Stimulated activated effector memory CD8-positive, alpha-beta T cell treated with anti-CD3 and anti-CD28 coated beads, Interleukin-12 subunit alpha, Interleukin-12 subunit beta, amount 100 ng/mL, for 72 hours (primary cell): ENCODE measurements at regions not wholly inside any gene's neighbourhood (a gene's known extent, or its start where the extent isn't known, plus 50 kb on each side); places are given as distances from the start of the nearest gene placed in this dataset.
"Not testable (repeated sequence)": the region's sequence is repeated elsewhere in the genome, so short reads cannot be mapped to it uniquely, and the experiment has no call there.

ENCODE experiments used
- ATAC-seq: fragments of 150-1000 bp; cut with Tn5 transposase; 2 replicates; pipeline ENCODE4 v1.10.0; 2021
- DNase-seq, 2 donors: peaks; one replicate each; pipeline ENCODE4 v3.0.0; 2021 to 2022; ENCODE audit warnings: low spot score in 2 of 2
- H3K27ac Mint-ChIP-seq: one replicate; pipeline ENCODE4 v1.8.0; 2022; ENCODE audit warnings: mild to moderate bottlenecking, mixed read lengths
- H3K36me3 Mint-ChIP-seq: one replicate; pipeline ENCODE4 v1.8.0; 2022; ENCODE audit warnings: mild to moderate bottlenecking, mixed read lengths
- H3K4me1 Mint-ChIP-seq: one replicate; pipeline ENCODE4 v1.8.0; 2022; ENCODE audit warnings: mixed read lengths
- H3K4me3 Mint-ChIP-seq: one replicate; pipeline ENCODE4 v1.8.0; 2022; ENCODE audit warnings: mild to moderate bottlenecking, mixed read lengths
- H3K9me3 Mint-ChIP-seq: one replicate; pipeline ENCODE4 v1.8.0; 2022; ENCODE audit warnings: mixed read lengths

DNA sequence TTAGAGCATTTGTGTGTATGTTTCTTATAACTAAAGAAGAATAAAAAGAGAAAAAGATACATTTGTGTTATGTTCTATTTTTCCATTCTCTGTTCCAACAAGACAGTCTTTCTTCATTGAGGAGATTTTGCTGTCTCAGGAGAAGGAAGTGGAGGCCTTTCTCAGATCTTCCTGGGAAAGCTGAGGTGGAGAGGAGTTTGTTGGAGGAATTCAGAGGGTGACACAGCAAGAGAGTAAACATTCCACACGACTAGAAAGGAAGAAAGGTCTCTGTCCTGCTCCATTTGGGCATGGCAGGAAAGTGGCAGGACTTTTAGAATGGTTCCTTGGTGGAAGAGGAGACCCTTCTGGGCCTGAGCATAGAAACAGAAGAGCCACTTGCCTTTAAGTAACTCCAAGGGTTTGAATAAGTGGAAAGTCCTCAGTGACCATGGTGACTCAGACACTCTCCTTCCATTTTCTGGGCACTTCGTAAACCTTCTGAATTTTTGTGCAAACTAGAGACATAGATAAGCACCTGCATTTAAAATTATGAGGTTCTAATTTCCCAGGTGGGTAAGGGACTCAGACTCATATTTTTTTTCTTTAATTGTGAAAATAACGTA is 52.3 kb upstream of the COL5A2 start:
- Mint-ChIP-seq H3K27ac (no peak overlapping the region), H3K9me3 (no peaks in the 10 kb centered on the region), H3K36me3 (no peaks in the 10 kb centered on the region), H3K4me1 (no peaks in the 10 kb centered on the region), H3K4me3 (no peak overlapping the region)
- DNase-seq: no peak
- no peak for ATAC-seq

DNA sequence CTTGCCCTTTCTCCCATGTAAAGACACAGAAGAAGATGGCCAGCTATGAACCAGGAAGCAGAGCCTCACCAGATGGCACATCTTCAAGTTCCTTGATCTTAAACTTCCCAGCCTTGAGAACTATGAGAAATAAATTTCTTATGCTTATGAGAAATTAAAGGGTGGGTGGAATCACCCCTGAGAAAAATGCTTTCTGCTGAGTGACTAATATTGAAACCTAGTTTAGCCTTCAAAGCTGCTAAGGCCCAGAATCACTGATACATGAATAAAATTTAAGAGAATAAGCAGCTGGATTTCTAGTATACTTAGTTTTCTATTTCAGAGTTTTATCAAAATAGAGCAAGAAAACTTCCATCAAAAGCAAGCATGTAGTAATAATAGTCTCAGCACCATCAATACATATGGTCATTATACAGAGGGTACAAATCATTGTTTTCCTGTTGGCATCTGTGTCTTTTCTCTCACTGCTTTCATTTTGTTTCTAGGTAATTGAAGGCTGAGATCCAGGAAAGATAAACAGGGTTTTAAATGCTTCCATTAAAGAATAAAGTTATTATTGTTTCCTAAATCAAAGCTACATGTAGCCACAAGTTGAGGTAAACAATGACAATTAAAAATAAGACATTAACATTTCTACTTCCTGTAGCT is 53.3 kb upstream of the COL5A2 start:
- ATAC-seq: no peak
- H3K27ac Mint-ChIP-seq: no peak overlapping the region
- no peaks in the 10 kb centered on the region for H3K9me3 Mint-ChIP-seq

DNA sequence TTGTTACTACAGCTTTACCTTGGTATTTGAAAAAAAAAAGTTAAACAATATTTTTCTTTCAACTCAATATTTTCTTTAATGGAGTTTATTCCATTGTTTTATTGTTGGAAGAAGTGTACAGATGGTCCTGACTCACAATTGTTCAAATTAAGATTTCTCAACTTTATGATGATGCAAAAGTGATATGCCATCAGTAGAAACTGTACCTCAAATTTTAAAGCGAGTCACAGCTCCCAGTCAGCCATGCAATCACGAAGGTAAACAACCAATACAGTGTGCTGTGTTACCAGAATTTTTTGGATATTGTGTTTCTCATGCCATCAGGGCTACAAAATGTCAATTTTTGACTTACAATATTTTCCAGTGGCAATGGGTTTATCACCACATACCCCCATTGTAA is 54.0 kb upstream of the COL5A2 start:
- Mint-ChIP-seq H3K27ac (no peak overlapping the region), H3K4me1 (no peaks in the 10 kb centered on the region), H3K9me3 (no peaks in the 10 kb centered on the region), H3K36me3 (no peaks in the 10 kb centered on the region), H3K4me3 (no peak overlapping the region)
- no peak for DNase-seq
- ATAC-seq: no peak

More for the DNA sequence above, 53.3 kb upstream of the COL5A2 start:
- Mint-ChIP-seq H3K4me1 (no peaks in the 10 kb centered on the region), H3K4me3 (no peak overlapping the region), H3K36me3 (no peaks in the 10 kb centered on the region)
- DNase-seq: no peak

DNA sequence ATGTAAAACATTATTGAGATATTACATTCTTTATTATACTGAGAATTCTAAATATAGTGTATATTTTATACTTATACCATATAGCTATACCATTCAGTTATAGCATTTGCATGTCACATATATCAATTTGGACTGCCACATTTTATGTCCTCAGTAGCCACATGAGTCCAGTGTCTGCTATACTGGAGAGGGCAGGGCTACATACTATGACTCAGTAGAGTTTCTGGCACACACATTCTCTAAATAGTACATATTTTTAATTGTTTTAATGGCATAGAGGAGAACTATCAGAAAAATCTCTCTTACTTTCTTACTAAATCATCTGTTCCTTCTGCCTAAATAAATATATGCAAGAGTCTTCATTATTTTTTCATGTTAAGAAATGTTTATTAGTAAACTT is 55.4 kb upstream of the COL5A2 start:
- Mint-ChIP-seq H3K4me1 (no peaks in the 10 kb centered on the region), H3K36me3 (no peaks in the 10 kb centered on the region), H3K27ac (no peak overlapping the region), H3K4me3 (no peak overlapping the region), H3K9me3 (no peaks in the 10 kb centered on the region)
- DNase-seq (no peak), ATAC-seq (no peak)

DNA sequence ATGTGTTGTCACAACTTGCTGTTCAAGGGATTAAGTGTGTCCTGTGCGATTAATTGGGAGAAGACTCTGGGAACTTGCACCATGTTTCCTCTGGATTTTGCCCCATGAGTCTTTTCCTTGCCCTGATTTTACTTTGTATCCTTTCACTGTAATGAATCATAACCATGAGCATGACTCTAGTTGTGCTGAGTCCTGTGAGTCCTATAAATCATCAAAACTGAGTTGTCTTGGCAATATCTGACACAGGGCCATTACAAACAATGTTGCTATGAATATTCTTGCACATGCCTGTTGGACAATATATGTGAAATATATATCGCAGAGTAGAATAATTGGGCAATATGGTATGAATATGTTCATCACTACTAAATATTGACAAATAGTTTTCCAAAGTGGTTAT is 56.5 kb upstream of the COL5A2 start:
- no peak for ATAC-seq
- H3K4me1 Mint-ChIP-seq: no peaks in the 10 kb centered on the region
- no peak overlapping the region for H3K4me3 Mint-ChIP-seq
- DNase-seq: no peak
- H3K9me3 Mint-ChIP-seq: no peaks in the 10 kb centered on the region
- no peaks in the 10 kb centered on the region for H3K36me3 Mint-ChIP-seq
- no peak overlapping the region for H3K27ac Mint-ChIP-seq

DNA sequence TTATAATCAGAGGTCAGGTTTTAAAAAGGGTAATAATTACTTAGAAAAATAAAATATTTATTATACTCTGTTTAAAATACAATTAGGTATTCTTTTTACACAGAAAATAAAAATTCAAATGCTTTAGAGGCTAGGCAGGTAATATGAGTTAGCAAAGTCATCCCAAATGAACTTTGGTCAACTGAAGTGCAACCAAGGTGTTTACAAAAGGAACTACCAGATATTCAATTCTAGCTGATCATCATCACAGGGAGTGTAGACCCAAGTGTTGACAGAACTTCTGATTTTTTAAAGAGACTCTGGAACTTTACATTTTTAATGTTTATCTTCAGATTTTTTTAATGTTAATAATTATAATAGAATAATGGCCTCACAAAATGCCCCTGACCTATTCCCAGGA is 59.3 kb upstream of the COL5A2 start:
- DNase-seq (no peak), ATAC-seq (no peak)
- Mint-ChIP-seq H3K27ac (no peak overlapping the region), H3K4me3 (no peak overlapping the region), H3K9me3 (peaks cover 5% of the 10 kb centered on the region), H3K4me1 (no peaks in the 10 kb centered on the region), H3K36me3 (no peaks in the 10 kb centered on the region)

DNA sequence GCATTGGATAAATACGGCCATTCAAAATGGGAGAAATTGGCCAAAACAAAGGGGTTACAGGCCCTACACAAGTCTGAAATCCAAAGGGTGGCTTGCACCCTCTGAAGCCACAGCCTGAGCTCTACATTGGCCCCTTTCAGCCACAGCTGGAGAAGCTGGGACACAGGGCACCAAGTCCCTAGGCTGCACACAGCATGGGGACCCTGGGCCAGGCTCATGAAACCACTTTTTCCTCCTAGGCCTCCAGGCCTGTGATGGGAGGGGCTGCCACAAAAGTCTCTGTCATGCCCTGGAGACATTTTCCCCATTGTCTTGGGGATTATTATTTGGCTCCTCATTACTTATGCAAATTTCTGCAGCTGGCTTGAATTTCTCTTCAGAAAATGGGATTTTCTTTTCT is 64.3 kb upstream of the COL5A2 start:
- not testable (repeated sequence) for H3K4me1 Mint-ChIP-seq, DNase-seq, ATAC-seq, H3K27ac Mint-ChIP-seq, H3K36me3 Mint-ChIP-seq, H3K4me3 Mint-ChIP-seq
- H3K9me3 Mint-ChIP-seq: peaks cover 13% of the 10 kb centered on the region

DNA sequence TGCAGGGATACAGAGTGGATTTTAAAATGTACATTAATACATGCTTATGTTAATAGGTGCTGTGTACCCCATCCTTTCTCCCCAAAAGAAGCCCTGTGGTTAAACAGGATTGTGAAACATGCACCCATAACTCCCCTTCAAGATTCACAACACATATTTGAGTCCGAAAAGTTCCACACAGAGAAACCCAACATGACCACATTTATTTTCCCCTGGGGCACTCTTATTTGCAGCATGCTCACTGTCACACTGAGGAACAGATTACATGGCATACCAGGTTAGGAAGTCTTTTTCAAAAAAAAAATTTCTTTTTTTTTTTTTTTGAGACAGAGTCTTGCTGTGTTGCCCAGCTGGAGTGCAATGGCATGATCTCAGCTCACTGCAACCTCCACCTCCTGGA is 67.7 kb upstream of the COL5A2 start:
- no peaks in the 10 kb centered on the region for H3K36me3 Mint-ChIP-seq

DNA sequence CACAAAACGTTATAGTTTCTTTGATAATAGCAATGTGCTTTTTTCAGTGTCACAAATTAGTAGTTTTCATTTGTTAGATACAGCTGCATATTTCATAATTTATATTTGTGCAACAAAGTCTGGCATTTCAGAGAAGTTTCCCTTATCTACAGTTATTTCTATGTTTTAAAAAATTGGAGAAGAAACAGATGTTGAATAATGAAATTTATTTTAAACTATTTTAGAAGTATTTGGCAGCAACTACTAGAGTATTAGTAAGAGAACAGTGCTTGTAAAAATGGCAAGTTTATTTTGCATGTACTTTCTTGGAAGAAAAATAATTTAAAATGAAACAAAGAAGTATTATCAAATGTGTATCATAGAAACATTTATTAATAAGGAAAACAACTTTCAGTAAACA is 68.6 kb upstream of the COL5A2 start:
- no peak overlapping the region for H3K4me3 Mint-ChIP-seq
- no peak for DNase-seq
- H3K4me1 Mint-ChIP-seq: no peaks in the 10 kb centered on the region
- no peaks in the 10 kb centered on the region for H3K36me3 Mint-ChIP-seq
- no peak for ATAC-seq
- no peak overlapping the region for H3K27ac Mint-ChIP-seq
- H3K9me3 Mint-ChIP-seq: peaks cover 9% of the 10 kb centered on the region

More for the DNA sequence above, 67.7 kb upstream of the COL5A2 start:
- DNase-seq (no peak), ATAC-seq (no peak)
- no peak overlapping the region for H3K4me3 Mint-ChIP-seq
- no peaks in the 10 kb centered on the region for H3K4me1 Mint-ChIP-seq
- no peak overlapping the region for H3K27ac Mint-ChIP-seq
- H3K9me3 Mint-ChIP-seq: peaks cover 13% of the 10 kb centered on the region

DNA sequence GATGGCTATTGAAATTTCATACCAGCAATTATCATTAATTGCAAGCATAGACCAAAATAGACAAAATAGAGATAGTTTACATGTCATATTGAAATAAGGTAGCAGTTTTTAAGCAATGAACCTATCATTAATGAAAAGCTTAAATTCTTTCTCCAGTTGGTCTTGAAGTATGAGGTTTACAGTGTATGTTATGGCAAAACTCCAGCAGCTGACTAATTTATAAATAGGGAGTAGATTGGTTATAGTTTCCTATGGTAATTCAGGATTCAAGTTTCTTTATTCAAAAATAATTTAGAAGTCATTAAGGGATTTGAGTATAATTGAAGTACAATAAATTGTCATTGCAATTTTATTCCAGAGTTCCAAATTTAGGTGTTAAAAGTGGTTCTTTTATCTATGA is 69.6 kb upstream of the COL5A2 start:
- ATAC-seq (no peak), DNase-seq (no peak)
- no peaks in the 10 kb centered on the region for H3K36me3 Mint-ChIP-seq

DNA sequence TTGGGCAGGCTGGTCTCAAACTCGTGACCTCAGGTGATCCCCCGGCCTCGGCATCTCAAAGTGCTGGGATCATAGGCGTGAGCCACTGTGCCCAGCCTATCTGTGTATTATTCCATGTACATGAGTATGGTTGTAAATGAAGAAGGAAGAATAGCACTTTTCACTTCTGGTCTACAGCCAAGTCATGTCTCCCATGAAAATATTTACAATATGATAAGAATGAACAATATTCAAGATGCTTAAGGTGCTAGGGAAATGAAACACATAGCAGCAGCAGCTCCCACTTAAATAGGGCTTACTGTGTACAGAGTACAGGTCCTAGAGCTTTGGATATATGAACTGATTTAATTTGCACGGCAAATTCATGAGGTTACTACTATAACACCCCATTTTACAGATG is 70.3 kb upstream of the COL5A2 start:
- ATAC-seq (no peak), DNase-seq (no peak)

More for the DNA sequence above, 69.6 kb upstream of the COL5A2 start:
- H3K4me3 Mint-ChIP-seq: no peak overlapping the region
- H3K27ac Mint-ChIP-seq: no peak overlapping the region
- no peaks in the 10 kb centered on the region for H3K4me1 Mint-ChIP-seq
- H3K9me3 Mint-ChIP-seq: peaks cover 7% of the 10 kb centered on the region

DNA sequence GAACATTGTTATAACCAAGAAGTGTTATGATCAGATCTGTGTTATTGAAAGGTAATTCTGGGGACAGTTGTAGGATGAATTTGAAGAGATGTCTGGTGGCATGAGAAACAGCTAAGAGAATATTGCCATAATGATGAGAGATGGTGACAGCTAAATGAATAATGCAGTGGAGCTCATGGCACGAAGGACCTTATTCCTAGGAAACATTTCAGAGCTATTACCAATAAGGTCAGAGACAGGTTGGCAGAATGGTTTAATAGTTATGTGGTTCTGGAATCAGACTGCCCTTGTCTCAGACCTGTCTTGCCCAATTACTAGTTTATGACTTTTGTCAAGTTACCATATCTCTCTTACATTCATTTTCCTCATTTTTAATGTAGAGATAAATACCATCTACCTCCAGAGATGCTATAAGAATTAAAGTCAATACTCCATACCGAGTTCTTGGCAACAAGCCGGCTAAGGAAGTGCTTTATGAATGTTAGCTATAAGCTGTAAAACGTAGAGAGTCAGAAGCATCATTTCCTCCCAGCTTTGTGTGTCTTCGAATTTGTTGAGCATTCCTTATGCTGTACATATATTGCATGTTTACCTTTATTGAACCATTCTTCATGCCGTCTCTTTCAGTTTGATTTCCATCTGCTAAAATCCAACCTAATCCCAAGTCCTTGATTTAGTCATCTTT is 73.6 kb upstream of the COL5A2 start:
- H3K4me1 Mint-ChIP-seq: no peaks in the 10 kb centered on the region
- H3K4me3 Mint-ChIP-seq: no peak overlapping the region
- DNase-seq (no peak), ATAC-seq (no peak)
- H3K27ac Mint-ChIP-seq: no peak overlapping the region
- no peaks in the 10 kb centered on the region for H3K36me3 Mint-ChIP-seq
- H3K9me3 Mint-ChIP-seq: no peaks in the 10 kb centered on the region

More for the DNA sequence above, 70.3 kb upstream of the COL5A2 start:
- Mint-ChIP-seq H3K4me3 (no peak overlapping the region), H3K9me3 (no peaks in the 10 kb centered on the region), H3K4me1 (no peaks in the 10 kb centered on the region), H3K36me3 (no peaks in the 10 kb centered on the region), H3K27ac (no peak overlapping the region)

DNA sequence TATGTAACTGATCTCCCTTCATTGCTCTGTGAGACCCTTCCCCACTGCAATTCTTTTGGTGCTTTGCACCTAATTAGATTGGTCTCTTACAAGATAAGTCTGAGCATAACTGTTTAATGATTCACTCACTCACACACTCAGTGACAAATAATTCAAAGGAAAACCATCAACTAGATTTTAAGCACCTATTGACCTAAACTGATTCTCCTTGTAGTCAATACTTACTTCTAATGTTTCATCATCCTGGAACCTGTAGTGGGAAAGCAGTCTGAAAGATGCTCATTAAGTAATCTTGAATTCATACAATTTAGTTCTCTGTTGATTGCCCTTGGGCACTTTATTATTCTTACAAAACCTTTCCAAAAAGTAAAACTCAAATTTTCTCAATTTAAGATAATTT is 74.3 kb upstream of the COL5A2 start:
- DNase-seq (no peak), ATAC-seq (no peak)
- no peak overlapping the region for H3K27ac Mint-ChIP-seq
- H3K4me1 Mint-ChIP-seq: no peaks in the 10 kb centered on the region
- H3K4me3 Mint-ChIP-seq: no peak overlapping the region
- no peaks in the 10 kb centered on the region for H3K36me3 Mint-ChIP-seq
- no peaks in the 10 kb centered on the region for H3K9me3 Mint-ChIP-seq

DNA sequence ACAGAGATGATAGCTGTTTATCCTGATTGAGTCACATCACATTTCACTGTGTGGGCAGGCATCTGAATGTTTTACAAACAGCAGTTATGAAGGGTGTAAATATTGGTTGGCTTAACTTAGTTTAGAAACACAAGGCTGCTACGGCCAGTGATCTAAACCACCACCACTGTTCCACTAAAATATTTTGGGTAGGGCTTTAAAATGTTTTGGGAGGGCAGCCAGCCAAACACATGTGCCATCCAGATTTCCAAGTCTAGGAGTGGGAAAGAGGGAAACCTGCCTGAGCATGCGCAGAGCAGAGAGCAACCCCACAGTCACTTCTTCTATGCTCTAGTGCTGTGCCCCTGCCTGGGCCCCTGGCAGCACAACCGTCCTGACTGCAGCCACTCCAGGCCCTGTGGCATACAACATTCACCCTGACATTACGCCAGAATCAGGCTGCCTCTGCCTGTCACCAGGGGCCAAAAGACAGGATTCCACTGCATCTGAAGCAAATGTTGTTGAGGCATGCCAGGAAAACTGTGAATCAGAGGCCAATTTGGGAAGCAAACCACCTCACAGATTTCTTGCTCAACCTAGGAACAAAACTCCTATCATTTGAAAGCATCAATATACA is 74.8 kb upstream of the COL5A2 start:
- H3K27ac Mint-ChIP-seq: no peak overlapping the region
- ATAC-seq (peak; percentile 39), DNase-seq (no peak)
- no peaks in the 10 kb centered on the region for H3K36me3 Mint-ChIP-seq
- H3K4me3 Mint-ChIP-seq: no peak overlapping the region
- no peaks in the 10 kb centered on the region for H3K4me1 Mint-ChIP-seq
- no peaks in the 10 kb centered on the region for H3K9me3 Mint-ChIP-seq

DNA sequence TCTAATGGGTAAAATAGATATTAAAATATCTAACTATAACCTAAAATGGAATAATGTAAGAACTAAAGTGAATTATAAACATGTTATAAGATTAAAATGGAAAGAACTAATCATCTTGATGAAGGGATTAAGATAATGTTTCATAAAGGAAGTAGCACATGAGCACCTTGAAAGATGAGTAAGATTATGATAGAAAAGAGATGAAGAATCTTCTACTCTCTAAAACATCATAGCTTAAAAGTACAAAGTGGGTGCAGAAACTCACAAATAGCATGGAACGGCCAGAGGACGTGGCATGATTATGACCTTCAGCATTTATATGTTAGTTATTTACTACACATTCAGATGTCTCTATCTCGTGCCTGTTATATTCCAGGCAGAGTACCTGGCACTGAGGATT is 76.2 kb upstream of the COL5A2 start:
- H3K36me3 Mint-ChIP-seq: no peaks in the 10 kb centered on the region
- H3K27ac Mint-ChIP-seq: no peak overlapping the region
- ATAC-seq (no peak), DNase-seq (no peak)
- peaks cover 4% of the 10 kb centered on the region for H3K4me1 Mint-ChIP-seq
- H3K4me3 Mint-ChIP-seq: no peak overlapping the region
- no peaks in the 10 kb centered on the region for H3K9me3 Mint-ChIP-seq
